B cell (primary cell): ENCODE measurements at regions not wholly inside any gene's neighbourhood (a gene's known extent, or its start where the extent isn't known, plus 50 kb on each side); places are given as distances from the start of the nearest gene placed in this dataset.

Experiments
- ATAC-seq: fragments of 200-7000 bp; cut with Tn5 transposase; one replicate; pipeline ENCODE4 v1.10.0; 2021; ENCODE audit warnings: low read depth, mild to moderate bottlenecking, moderate number of reproducible peaks, moderate library complexity
- CTCF ChIA-PET: fragments of 350-600 bp; sonication (Branson Sonifier 250); formaldehyde crosslinking; loops from one replicate; lab custom pipeline; 2021; ENCODE audit warnings: antibody characterized with exemption, inconsistent platforms; lab: Charles Lee
- POLR2A ChIA-PET: fragments of 350-600 bp; sonication (Branson Sonifier 250); formaldehyde crosslinking; loops from one replicate; lab custom pipeline; 2021; ENCODE audit warnings: antibody characterized with exemption; lab: Charles Lee
- DNase-seq: peaks from one replicate; pipeline ENCODE4 v3.0.0; 2013
- H2AFZ ChIP-seq: 2 replicates; pipeline ENCODE4 v1.6.1; 2012; ENCODE audit warnings: mild to moderate bottlenecking, low read depth, low read length; ENCODE audit not compliant: insufficient read depth, poor library complexity, severe bottlenecking
- H3K27ac ChIP-seq, 2 donors: 1 replicate in 1 of 2; 2 replicates in 1 of 2; pipeline ENCODE4 v1.5.1; 2012 to 2013; ENCODE audit warnings: low read length in 2 of 2, mild to moderate bottlenecking in 2 of 2, moderate library complexity in 1 of 2
- H3K27me3 ChIP-seq, 4 experiments: fragments of 200-600 bp in 1 of 4; sonication (generic) in 1 of 4; replicated peaks in 1 of 4; 1 replicate in 2 of 4; 2 replicates in 2 of 4; pipeline versions ENCODE4 v1.6.1 to v1.7.0; 2013 to 2016; ENCODE audit warnings: low read length in 3 of 4, mild to moderate bottlenecking in 2 of 4, mixed read lengths in 1 of 4, moderate library complexity in 1 of 4; ENCODE audit not compliant: insufficient read depth in 4 of 4, control insufficient read depth in 3 of 4; ENCODE audit errors: control extremely low read depth in 1 of 4
- H3K36me3 ChIP-seq, 2 experiments: replicated peaks in 1 of 2; 1 replicate in 1 of 2; 2 replicates in 1 of 2; pipeline versions ENCODE4 v1.6.1 to v1.7.1; 2013; ENCODE audit warnings: low read length in 1 of 2; ENCODE audit not compliant: insufficient read depth in 2 of 2, control insufficient read depth in 1 of 2; ENCODE audit errors: control extremely low read depth in 1 of 2, extremely low read depth in 1 of 2
- H3K4me1 ChIP-seq, 2 donors: fragments of 200-600 bp in 1 of 2; sonication (generic) in 1 of 2; 1 replicate in 1 of 2; 2 replicates in 1 of 2; pipeline versions ENCODE4 v1.5.1 to v1.6.1; 2013 to 2017; ENCODE audit warnings: low read length in 2 of 2; ENCODE audit not compliant: control insufficient read depth in 2 of 2, insufficient read depth in 2 of 2
- H3K4me2 ChIP-seq: replicated peaks from 2 replicates; pipeline ENCODE3; 2012; ENCODE audit warnings: mild to moderate bottlenecking, low read depth, low read length; ENCODE audit not compliant: poor library complexity, severe bottlenecking
- H3K4me3 ChIP-seq, 5 experiments: fragments of 200-600 bp in 1 of 5; sonication (generic) in 1 of 5; 1 replicate in 3 of 5; 2 replicates in 2 of 5; pipeline versions ENCODE4 v1.5.1 to v1.7.0; 2011 to 2016; ENCODE audit warnings: low read length in 4 of 5, mild to moderate bottlenecking in 4 of 5, low read depth in 2 of 5, control low read depth in 1 of 5, moderate library complexity in 1 of 5; ENCODE audit not compliant: insufficient read depth in 1 of 5; ENCODE audit errors: control extremely low read depth in 1 of 5, extremely low read depth in 1 of 5
- H3K79me2 ChIP-seq: fragments of 200-600 bp; sonication (generic); one replicate; pipeline ENCODE4 v1.6.0; 2016; ENCODE audit warnings: low read length; ENCODE audit not compliant: control insufficient read depth, insufficient read depth
- H3K9ac ChIP-seq: fragments of 200-600 bp; sonication (generic); 2 replicates; pipeline ENCODE4 v1.6.1; 2017; ENCODE audit warnings: mild to moderate bottlenecking, low read length, moderate library complexity
- H3K9me3 ChIP-seq, 3 donors: one replicate each; pipeline versions ENCODE4 v1.6.1 to v1.7.1; 2013; ENCODE audit warnings: low read length in 2 of 3; ENCODE audit not compliant: control insufficient read depth in 2 of 3, insufficient read depth in 1 of 3; ENCODE audit errors: control extremely low read depth in 1 of 3
- H4K20me1 ChIP-seq: 2 replicates; pipeline ENCODE4 v1.6.0; 2012; ENCODE audit warnings: mild to moderate bottlenecking, low read length; ENCODE audit not compliant: insufficient read depth, control insufficient read depth, poor library complexity, severe bottlenecking
- H3K27ac Mint-ChIP-seq: one replicate; pipeline ENCODE4 v1.8.0; 2021; ENCODE audit warnings: mixed read lengths
- H3K27me3 Mint-ChIP-seq: one replicate; pipeline ENCODE4 v1.8.0; 2021; ENCODE audit warnings: mixed read lengths
- H3K4me1 Mint-ChIP-seq: one replicate; pipeline ENCODE4 v1.8.0; 2021; ENCODE audit warnings: mixed read lengths
- H3K4me3 Mint-ChIP-seq: one replicate; pipeline ENCODE4 v1.8.0; 2021; ENCODE audit warnings: mixed read lengths
- H3K9me3 Mint-ChIP-seq: one replicate; pipeline ENCODE4 v1.8.0; 2022; ENCODE audit warnings: mixed read lengths; ENCODE audit not compliant: insufficient read depth
- CTCF ChIP-seq: fragments of 200-600 bp; IDR thresholded peaks from one replicate; pipeline ENCODE4 v1.8.0; 2022; ENCODE audit warnings: antibody characterized with exemption, mild to moderate bottlenecking
- EZH2 ChIP-seq: IDR thresholded peaks from 2 replicates; pipeline ENCODE4 v1.6.1; 2012; ENCODE audit warnings: borderline replicate concordance, low read depth, mild to moderate bottlenecking, moderate library complexity, low read length; ENCODE audit not compliant: insufficient read depth, poor library complexity, severe bottlenecking
- WGBS: methylation state at CpG from one replicate; pipeline ENCODE4 v1.1.5; 2013; ENCODE audit warnings: missing lambda C conversion rate; ENCODE audit not compliant: insufficient coverage; 5-methylcytosine and 5-hydroxymethylcytosine counted together
- intact Hi-C: fragments of 100-400 bp; cut with micrococcal nuclease; formaldehyde crosslinking; loops from one replicate; pipeline ENCODE4 v1.10.0; 2022

- ChIA-PET CTCF (no interaction called here), POLR2A (no interaction called here)
- Histone ChIP-seq H4K20me1 (no peaks in the 10 kb centered on the region), H3K4me3 (no peak overlapping the region), H3K27me3 (peaks cover 0 to 8% (median 0%) of the 10 kb centered on the region in 4 experiments), H2AFZ (no peak overlapping the region), H3K27ac (no peak overlapping the region), H3K4me2 (no peak overlapping the region), H3K79me2 (no peaks in the 10 kb centered on the region), H3K4me1 (no peaks in the 10 kb centered on the region), H3K36me3 (no peaks in the 10 kb centered on the region), H3K9me3 (peaks cover 0 to 23% (median 3%) of the 10 kb centered on the region in 3 donors), H3K9ac (no peak overlapping the region)
- DNase-seq (no peak), ATAC-seq (no peak)
- intact Hi-C loops = no loop called here
- TF ChIP-seq CTCF (no peak), EZH2 (no peak)
- Mint-ChIP-seq H3K27me3 (peaks cover 26% of the 10 kb centered on the region), H3K4me3 (no peak overlapping the region), H3K4me1 (no peaks in the 10 kb centered on the region), H3K9me3 (peaks cover 5% of the 10 kb centered on the region), H3K27ac (no peak overlapping the region)
- 91% methylated on average over 10 of the region's 11 CpGs for whole genome bisulfite sequencing
These were observed 70.0 kb upstream of the CIBAR2 start for GRCh38 chr16:85182286-85182685.

- Mint-ChIP-seq H3K27me3 (peaks cover 21% of the 10 kb centered on the region), H3K27ac (no peak overlapping the region), H3K9me3 (peaks cover 5% of the 10 kb centered on the region), H3K4me3 (no peak overlapping the region), H3K4me1 (no peaks in the 10 kb centered on the region)
- DNase-seq (no peak), ATAC-seq (no peak)
- Histone ChIP-seq H4K20me1 (no peaks in the 10 kb centered on the region), H3K4me2 (no peak overlapping the region), H2AFZ (no peak overlapping the region), H3K4me3 (no peak overlapping the region), H3K9ac (no peak overlapping the region), H3K9me3 (peaks cover 0 to 27% (median 3%) of the 10 kb centered on the region in 3 donors), H3K36me3 (no peaks in the 10 kb centered on the region), H3K79me2 (no peaks in the 10 kb centered on the region), H3K4me1 (no peaks in the 10 kb centered on the region), H3K27ac (no peak overlapping the region), H3K27me3 (peaks cover 0 to 8% (median 0%) of the 10 kb centered on the region in 4 experiments)
- TF ChIP-seq CTCF (no peak), EZH2 (no peak)
- POLR2A ChIA-PET = no interaction called here
- 98% methylated on average over 12 of the region's 13 CpGs for WGBS
- intact Hi-C loops = no loop called here
- CTCF ChIA-PET = no interaction called here
These were observed 70.5 kb upstream of the CIBAR2 start for GRCh38 chr16:85182774-85183173.
